ENCODE measurements at regions not wholly inside any gene's neighbourhood (a gene's known extent, or its start where the extent isn't known, plus 50 kb on each side); places are given as distances from the start of the nearest gene placed in this dataset.

- no peak for TF ChIP-seq POLR2A (IDR thresholded peaks at IDR 0.05; ENCODE audit: extremely low read depth, insufficient read length)
- TF ChIP-seq MYC (IDR thresholded peaks at IDR 0.05; ENCODE audit: low read depth, low read length) = no peak
- TF ChIP-seq MAX (IDR thresholded peaks at IDR 0.05; ENCODE audit: low read depth, low read length) = no peak
- no peak for TF ChIP-seq CTCF (IDR thresholded peaks at IDR 0.05; ENCODE audit: low read depth, low read length)
- DNase-seq (ENCODE audit: low read depth) = no peak
- H3K4me3 ChIP-seq (ENCODE audit: low read depth, low read length) = no peak overlapping the region
Measured at GRCh38 chr5:130666462-130666861, 498.6 kb downstream of the HINT1 start.

GRCh38 chr5:130652176-130652575, 512.9 kb downstream of the HINT1 start:
- no peak for DNase-seq (ENCODE audit: low read depth)
- TF ChIP-seq MAX (IDR thresholded peaks at IDR 0.05; ENCODE audit: low read depth, low read length) = no peak
- TF ChIP-seq MYC (IDR thresholded peaks at IDR 0.05; ENCODE audit: low read depth, low read length) = no peak
- no peak for TF ChIP-seq POLR2A (IDR thresholded peaks at IDR 0.05; ENCODE audit: extremely low read depth, insufficient read length)
- TF ChIP-seq CTCF (IDR thresholded peaks at IDR 0.05; ENCODE audit: low read depth, low read length) = no peak
- no peak overlapping the region for H3K4me3 ChIP-seq (ENCODE audit: low read depth, low read length)

- H3K4me3 ChIP-seq (ENCODE audit: low read depth, low read length) = no peak overlapping the region
- TF ChIP-seq CTCF (IDR thresholded peaks at IDR 0.05; ENCODE audit: low read depth, low read length) = no peak
- TF ChIP-seq MAX (IDR thresholded peaks at IDR 0.05; ENCODE audit: low read depth, low read length) = no peak
- TF ChIP-seq MYC (IDR thresholded peaks at IDR 0.05; ENCODE audit: low read depth, low read length) = no peak
- no peak for TF ChIP-seq POLR2A (IDR thresholded peaks at IDR 0.05; ENCODE audit: extremely low read depth, insufficient read length)
- DNase-seq (ENCODE audit: low read depth) = no peak
Measured at GRCh38 chr5:130651440-130651839, 513.6 kb downstream of the HINT1 start.

GRCh38 chr5:130643321-130643720, 521.7 kb downstream of the HINT1 start:
- TF ChIP-seq POLR2A (IDR thresholded peaks at IDR 0.05; ENCODE audit: extremely low read depth, insufficient read length) = no peak
- TF ChIP-seq MYC (IDR thresholded peaks at IDR 0.05; ENCODE audit: low read depth, low read length) = no peak
- TF ChIP-seq CTCF (IDR thresholded peaks at IDR 0.05; ENCODE audit: low read depth, low read length) = no peak
- TF ChIP-seq MAX (IDR thresholded peaks at IDR 0.05; ENCODE audit: low read depth, low read length) = no peak
- no peak overlapping the region for H3K4me3 ChIP-seq (ENCODE audit: low read depth, low read length)
- no peak for DNase-seq (ENCODE audit: low read depth)

- TF ChIP-seq POLR2A (IDR thresholded peaks at IDR 0.05; ENCODE audit: extremely low read depth, insufficient read length) (no peak), MAX (IDR thresholded peaks at IDR 0.05; ENCODE audit: low read depth, low read length) (no peak)
- DNase-seq (ENCODE audit: low read depth) = no peak
- H3K4me3 ChIP-seq (ENCODE audit: low read depth, low read length) = no peak overlapping the region
Measured at GRCh38 chr5:130642461-130642860, 522.6 kb downstream of the HINT1 start.

GRCh38 chr5:130627145-130627544, 537.9 kb downstream of the HINT1 start:
- H3K4me3 ChIP-seq (ENCODE audit: low read depth, low read length) = no peak overlapping the region
- TF ChIP-seq CTCF (IDR thresholded peaks at IDR 0.05; ENCODE audit: low read depth, low read length) (no peak), POLR2A (IDR thresholded peaks at IDR 0.05; ENCODE audit: extremely low read depth, insufficient read length) (no peak), MYC (IDR thresholded peaks at IDR 0.05; ENCODE audit: low read depth, low read length) (no peak)
- DNase-seq (ENCODE audit: low read depth) = no peak
